K562 (cell line): ENCODE measurements at regions not wholly inside any gene's neighbourhood (a gene's known extent, or its start where the extent isn't known, plus 50 kb on each side); places are given as distances from the start of the nearest gene placed in this dataset.

ENCODE experiments used
- BHLHE40 ChIP-seq: IDR thresholded peaks from 2 replicates; pipeline ENCODE4 v1.6.1; 2011; ENCODE audit warnings: low read length, improper control_type of control experiment
- CEBPB ChIP-seq: fragments of 450-650 bp; IDR thresholded peaks from 2 replicates; pipeline ENCODE4 v1.6.1; 2016; ENCODE audit warnings: missing genetic modification characterization, missing compliant biosample characterization
- EZH2 ChIP-seq: IDR thresholded peaks from 2 replicates; pipeline ENCODE4 v1.6.1; 2012; ENCODE audit warnings: low read depth, mild to moderate bottlenecking, inconsistent platforms, low read length, borderline replicate concordance
- FOXK1 ChIP-seq: sonication (generic); formaldehyde crosslinking; IDR thresholded peaks from 2 replicates; pipeline ENCODE4 v1.8.0; 2022; ENCODE audit warnings: missing genetic modification reagents, mild to moderate bottlenecking, borderline replicate concordance
- HDAC8 ChIP-seq: fragments of 450-650 bp; IDR thresholded peaks from 2 replicates; pipeline ENCODE4 v1.6.1; 2016; ENCODE audit warnings: mild to moderate bottlenecking, missing genetic modification characterization, moderate library complexity, missing compliant biosample characterization
- JUN ChIP-seq, 2 experiments: sonication (generic) in 1 of 2; formaldehyde crosslinking in 1 of 2; IDR thresholded peaks; 2 replicates each; pipeline versions ENCODE4 v1.6.1 to v1.8.0; 2012 to 2022; ENCODE audit warnings: borderline replicate concordance in 2 of 2, mild to moderate bottlenecking in 2 of 2, improper control_type of control experiment in 1 of 2, low read depth in 1 of 2, low read length in 1 of 2, missing genetic modification reagents in 1 of 2
- ZC3H11A ChIP-seq: IDR thresholded peaks from 2 replicates; pipeline ENCODE4 v1.6.1; 2012; ENCODE audit warnings: low read depth, low read length, improper control_type of control experiment

DNA sequence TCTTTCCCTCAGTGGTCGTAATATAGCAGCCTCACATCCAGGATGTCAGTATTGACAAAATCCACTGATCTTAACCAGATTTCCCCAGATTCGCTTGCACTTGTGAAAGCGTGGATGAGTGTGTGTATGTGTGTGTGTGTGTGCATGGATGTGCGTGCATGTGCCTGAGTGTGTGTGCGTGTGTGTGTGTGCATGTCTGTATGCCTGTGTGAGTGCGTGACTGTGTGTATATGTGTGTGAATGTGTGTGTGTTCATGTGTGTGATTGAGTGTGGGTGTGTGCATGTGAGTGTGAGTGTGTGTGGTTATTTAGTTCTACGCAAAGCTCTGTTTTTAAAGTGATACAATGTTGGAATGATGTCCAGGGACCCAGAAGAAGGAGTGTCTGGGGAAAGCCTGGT is 723.2 kb downstream of the BRD1 start:
- TF ChIP-seq ZC3H11A: no peak
- TF ChIP-seq EZH2: no peak
- TF ChIP-seq CEBPB (tag): no peak
- TF ChIP-seq JUN (IDR thresholded peaks at IDR 0.05; ENCODE audit: borderline replicate concordance, low read depth, low read length): no peak
- no peak for TF ChIP-seq JUN (CRISPR knock-in tag; IDR thresholded peaks at IDR 0.05; ENCODE audit: borderline replicate concordance)
- no peak for TF ChIP-seq HDAC8 (tag)
- no peak for TF ChIP-seq BHLHE40
- no peak for TF ChIP-seq FOXK1
